ENCODE measurements at regions not wholly inside any gene's neighbourhood (a gene's known extent, or its start where the extent isn't known, plus 50 kb on each side); places are given as distances from the start of the nearest gene placed in this dataset.

DNA sequence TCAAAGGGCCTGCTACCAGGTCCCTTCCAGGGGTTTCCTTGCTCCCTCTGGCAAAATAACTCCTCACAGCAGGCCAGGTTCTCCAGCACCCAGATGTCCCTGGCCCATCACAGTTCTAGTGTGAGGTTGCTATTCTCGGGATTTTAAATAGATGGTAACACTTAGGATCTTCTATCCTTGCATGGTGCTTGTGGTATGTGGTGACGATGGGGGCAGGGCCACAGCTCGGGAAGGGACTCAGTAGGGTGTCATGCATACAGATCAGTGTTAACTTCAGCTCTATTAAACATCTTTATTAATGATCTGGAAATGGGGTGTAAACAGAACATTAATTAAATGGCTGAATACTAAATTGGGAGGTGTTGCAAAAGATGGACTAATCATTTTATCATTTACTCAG is 323.8 kb downstream of the QKI start:
- no peak overlapping the region for H3K4me3 ChIP-seq (ENCODE audit: insufficient read depth, low read depth, low read length)
- H3K27me3 ChIP-seq (ENCODE audit: control insufficient read depth, insufficient read depth, low read length) = peaks cover 4% of the 10 kb centered on the region
- H4K5ac ChIP-seq (ENCODE audit: low read depth, low read length) = no peak overlapping the region
- H2AFZ ChIP-seq (replicated peaks; ENCODE audit: low read length, poor library complexity) = no peak overlapping the region
- H2BK15ac ChIP-seq (ENCODE audit: low read depth, low read length) = no peak overlapping the region
- no peak for ATAC-seq (ENCODE audit: low read depth)
- H4K20me1 ChIP-seq (ENCODE audit: insufficient read depth, low read length) = no peaks in the 10 kb centered on the region
- CTCF ChIA-PET = interaction anchor here (1.4 kb wide), 1 partner anchor 12 kb away, joined by 3 read pairs; no protein-coding TSS in a partner anchor
- H3K9me3 ChIP-seq (ENCODE audit: control insufficient read depth, insufficient read depth, low read length) = no peaks in the 10 kb centered on the region
- no peak for TF ChIP-seq MAFK (IDR thresholded peaks at IDR 0.05; ENCODE audit: low read depth, low read length)
- no peak for TF ChIP-seq SMC3 (IDR thresholded peaks at IDR 0.05; ENCODE audit: low read depth, low read length)
- no peak for TF ChIP-seq MAZ (IDR thresholded peaks at IDR 0.05; ENCODE audit: borderline replicate concordance, low read depth, low read length)
- no peak for TF ChIP-seq CHD1 (IDR thresholded peaks at IDR 0.05; ENCODE audit: low read depth, low read length)
- no peak for TF ChIP-seq RFX5 (IDR thresholded peaks at IDR 0.05; ENCODE audit: low read depth, low read length)
- TF ChIP-seq MXI1 (IDR thresholded peaks at IDR 0.05; ENCODE audit: borderline replicate concordance, low read depth, low read length) = no peak
- dilution Hi-C loops (cut with HindIII; ENCODE audit: low sequenced_read_pairs, unreplicated experiment) = no loop called here
- H2BK5ac ChIP-seq (ENCODE audit: low read depth, low read length, poor library complexity, severe bottlenecking) = no peak overlapping the region
- no peak overlapping the region for H3K27ac ChIP-seq (ENCODE audit: insufficient read depth, low read length)
- peaks cover 4% of the 10 kb centered on the region; the same call in 1 of the 2 replicates for H3K9me1 ChIP-seq (ENCODE audit: insufficient read depth, low read length)
- peak overlapping the region; percentile 28 for H2BK120ac ChIP-seq (ENCODE audit: low read depth, low read length)
- POLR2A ChIA-PET (ENCODE audit: unreplicated experiment) = no interaction called here
- H2AK5ac ChIP-seq (ENCODE audit: low read depth, low read length) = peak overlapping the region; percentile 18; the same call in 1 of the 2 replicates
- peak overlapping the region; percentile 27 for H2BK20ac ChIP-seq (ENCODE audit: low read depth, low read length)
- no peak overlapping the region for H4K8ac ChIP-seq (ENCODE audit: low read depth in 2 of 2, low read length in 2 of 2)
- H3K36me3 ChIP-seq (ENCODE audit: control insufficient read depth, insufficient read depth, low read length) = no peaks in the 10 kb centered on the region
- BruUV-seq (replicated peaks) = no TSS peak
- H3K4me1 ChIP-seq (ENCODE audit: control insufficient read depth, insufficient read depth, low read length) = peaks cover 4% of the 10 kb centered on the region
- no peak overlapping the region for H2AK9ac ChIP-seq (replicated peaks; ENCODE audit: low read depth, low read length, poor library complexity)
- peak overlapping the region; percentile 85 for H3K4ac ChIP-seq (ENCODE audit: low read depth, low read length)
- no peak overlapping the region; the same call in 1 of the 2 replicates for H3K23ac ChIP-seq (ENCODE audit: low read depth, low read length)
- no CpG with 5 or more reads among the region's 3 CpGs for WGBS, 2 experiments (ENCODE audit: extremely low coverage in 2 of 2, insufficient read length in 1 of 2)
- H3K14ac ChIP-seq (replicated peaks; ENCODE audit: low read depth, low read length) = 0 out of 2 replicates have a peak overlapping the region, but pooled peaks have one; percentile 11
- no peak overlapping the region; the same call in none of the 2 replicates for H4K91ac ChIP-seq (ENCODE audit: insufficient read depth, low read depth, low read length)
- no peaks in the 10 kb centered on the region for H3K79me1 ChIP-seq (ENCODE audit: low read depth in 1 of 2, low read length in 2 of 2)
- no peak for DNase-seq
- intact Hi-C loops (cut with micrococcal nuclease) = no loop called here
- H3K4me2 ChIP-seq (ENCODE audit: low read depth, low read length) = no peak overlapping the region
- H3K9ac ChIP-seq (ENCODE audit: low read depth, low read length) = no peak overlapping the region
- in situ Hi-C loops (cut with MboI; ENCODE audit: low sequenced_read_pairs) = no loop called here
- H3K56ac ChIP-seq (ENCODE audit: extremely low read depth, insufficient read depth, low read length) = no peak overlapping the region
- 0 out of 2 replicates have a peak overlapping the region, but pooled peaks have one; percentile 3 for H3K18ac ChIP-seq (ENCODE audit: low read depth, low read length)

Data from IMR-90 (cell line).